Erythroblast (primary cell): ENCODE measurements at regions not wholly inside any gene's neighbourhood (a gene's known extent, or its start where the extent isn't known, plus 50 kb on each side); places are given as distances from the start of the nearest gene placed in this dataset.

Experiments
- GATA1 ChIP-seq: IDR thresholded peaks from 2 replicates; pipeline ENCODE4 v1.6.1; 2011; ENCODE audit warnings: low read depth, mild to moderate bottlenecking, control low read depth, low read length, moderate library complexity
- POLR2A ChIP-seq: IDR thresholded peaks from 2 replicates; pipeline ENCODE4 v1.6.1; 2011; ENCODE audit warnings: mild to moderate bottlenecking, low read length

DNA sequence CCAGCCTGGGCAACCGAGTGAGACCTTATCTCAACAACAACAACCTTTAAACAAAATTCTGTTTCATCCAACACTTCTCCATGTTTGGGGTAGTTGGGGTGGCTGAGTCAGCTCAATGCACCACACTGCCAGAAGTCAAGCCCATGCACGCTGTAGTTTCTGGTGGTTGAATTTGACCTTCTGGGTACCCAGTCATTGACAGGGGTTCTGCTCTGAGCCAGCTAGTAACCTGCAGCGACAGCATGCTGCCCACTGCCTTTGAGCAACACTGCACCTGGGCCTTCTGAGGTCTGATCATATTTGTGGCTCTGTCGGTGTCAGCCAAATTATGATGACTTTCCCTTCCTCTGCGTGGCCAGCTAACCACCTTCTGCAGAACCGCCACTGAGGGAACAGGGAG is 84.6 kb upstream of the ZNF438 start:
- no peak for TF ChIP-seq POLR2A
- no peak for TF ChIP-seq GATA1
